Neural cell (in vitro differentiated cells): ENCODE measurements at regions not wholly inside any gene's neighbourhood (a gene's known extent, or its start where the extent isn't known, plus 50 kb on each side); places are given as distances from the start of the nearest gene placed in this dataset.

Source experiments
- H2AFZ ChIP-seq: fragments of 200-600, 300-800 bp; sonication (generic), shearing (Covaris generic); 2 replicates; pipeline ENCODE4 v1.6.0; 2014; ENCODE audit warnings: low read depth, mild to moderate bottlenecking, antibody characterized with exemption, low read length, moderate library complexity
- H3F3A ChIP-seq: fragments of 200-600 bp; shearing (Covaris generic); 2 replicates; pipeline ENCODE4 v1.6.1; 2016; ENCODE audit warnings: mild to moderate bottlenecking, moderate library complexity, mixed read lengths, antibody characterized with exemption, low read length; ENCODE audit not compliant: insufficient read depth, poor library complexity, severe bottlenecking
- H3K27ac ChIP-seq: fragments of 200-600, 300-800 bp; sonication (generic), shearing (Covaris generic); 2 replicates; pipeline ENCODE4 v1.5.1; 2014; ENCODE audit warnings: mild to moderate bottlenecking, low read length, moderate library complexity
- H3K27me3 ChIP-seq: fragments of 300-800, 200-600 bp; sonication (generic), shearing (Covaris generic); 2 replicates; pipeline ENCODE4 v1.6.0; 2014; ENCODE audit warnings: mild to moderate bottlenecking, low read depth, low read length, moderate library complexity; ENCODE audit not compliant: insufficient read depth
- H3K36me3 ChIP-seq: fragments of 300-800, 200-600 bp; sonication (generic), shearing (Covaris generic); 2 replicates; pipeline ENCODE4 v1.5.1; 2014; ENCODE audit warnings: mild to moderate bottlenecking, antibody characterized with exemption, low read length, moderate library complexity; ENCODE audit not compliant: insufficient read depth
- H3K4me2 ChIP-seq: fragments of 300-800, 200-600 bp; sonication (generic), shearing (Covaris generic); 2 replicates; pipeline ENCODE4 v1.6.0; 2014; ENCODE audit warnings: mild to moderate bottlenecking, low read length
- H3K4me3 ChIP-seq: fragments of 300-800, 200-600 bp; sonication (generic), shearing (Covaris generic); 2 replicates; pipeline ENCODE4 v1.5.1; 2014; ENCODE audit warnings: mild to moderate bottlenecking, low read length, moderate library complexity
- H3K79me2 ChIP-seq: fragments of 200-600 bp; shearing (Covaris generic); replicated peaks from 2 replicates; pipeline ENCODE4 v1.6.0; 2014; ENCODE audit warnings: mild to moderate bottlenecking, low read length, moderate library complexity; ENCODE audit not compliant: insufficient read depth
- H3K9ac ChIP-seq: fragments of 300-800, 200-600 bp; sonication (generic), shearing (Covaris generic); 2 replicates; pipeline ENCODE4 v1.6.1; 2016; ENCODE audit warnings: mild to moderate bottlenecking, low read length, mixed read lengths
- H3K9me2 ChIP-seq: fragments of 200-600 bp; shearing (Covaris generic); 2 replicates; pipeline ENCODE4 v1.6.1; 2016; ENCODE audit warnings: mild to moderate bottlenecking, low read length, mixed read lengths; ENCODE audit not compliant: insufficient read depth
- H3K9me3 ChIP-seq: fragments of 200-600, 300-800 bp; sonication (generic), shearing (Covaris generic); 2 replicates; pipeline ENCODE4 v1.6.1; 2016; ENCODE audit warnings: mild to moderate bottlenecking, mixed run types, low read length, moderate library complexity, mixed read lengths
- H4K20me1 ChIP-seq: fragments of 200-600 bp; shearing (Covaris generic); 2 replicates; pipeline ENCODE4 v1.6.1; 2016; ENCODE audit warnings: mild to moderate bottlenecking, mixed run types; ENCODE audit not compliant: insufficient read depth
- CTCF ChIP-seq: fragments of 450-650 bp; IDR thresholded peaks from 2 replicates; pipeline ENCODE4 v1.5.1; 2014; ENCODE audit warnings: antibody characterized with exemption, mild to moderate bottlenecking, moderate library complexity; ENCODE audit not compliant: poor library complexity, severe bottlenecking
- EP300 ChIP-seq: fragments of 450-650 bp; conservative IDR thresholded peaks from 2 replicates; pipeline ENCODE4 v1.6.1; 2014; ENCODE audit warnings: antibody characterized with exemption, mild to moderate bottlenecking, moderate library complexity; ENCODE audit not compliant: poor library complexity, severe bottlenecking
- EZH2 ChIP-seq: fragments of 200-600, 300-800 bp; shearing (Covaris generic), sonication (generic); IDR thresholded peaks from 2 replicates; pipeline ENCODE4 v1.6.1; 2014; ENCODE audit warnings: antibody characterized with exemption, low read length, borderline replicate concordance, mild to moderate bottlenecking; ENCODE audit not compliant: insufficient read depth, poor library complexity, severe bottlenecking
- MXI1 ChIP-seq: fragments of 450-650 bp; conservative IDR thresholded peaks from 2 replicates; pipeline ENCODE4 v1.6.1; 2014; ENCODE audit warnings: antibody characterized with exemption, mild to moderate bottlenecking; ENCODE audit not compliant: poor library complexity, severe bottlenecking
- POLR2AphosphoS5 ChIP-seq: IDR thresholded peaks from 2 replicates; pipeline ENCODE4 v1.6.1; 2012
- RAD21 ChIP-seq: fragments of 450-650 bp; conservative IDR thresholded peaks from 2 replicates; pipeline ENCODE4 v1.6.1; 2014; ENCODE audit warnings: antibody characterized with exemption, mild to moderate bottlenecking, moderate library complexity
- REST ChIP-seq: IDR thresholded peaks from 2 replicates; pipeline ENCODE4 v1.6.1; 2012; ENCODE audit warnings: borderline replicate concordance
- SMC3 ChIP-seq: fragments of 450-650 bp; conservative IDR thresholded peaks from 2 replicates; pipeline ENCODE4 v1.6.1; 2014; ENCODE audit warnings: antibody characterized with exemption, mild to moderate bottlenecking, moderate library complexity; ENCODE audit not compliant: poor library complexity
- TAF1 ChIP-seq: IDR thresholded peaks from 2 replicates; pipeline ENCODE4 v1.6.1; 2012; ENCODE audit warnings: low read depth

- Histone ChIP-seq H3K4me2 (no peak overlapping the region), H3F3A (no peaks in the 10 kb centered on the region), H3K4me3 (no peak overlapping the region), H4K20me1 (no peaks in the 10 kb centered on the region), H3K79me2 (no peaks in the 10 kb centered on the region), H2AFZ (no peak overlapping the region), H3K9ac (no peak overlapping the region), H3K36me3 (no peaks in the 10 kb centered on the region), H3K9me3 (no peaks in the 10 kb centered on the region), H3K27me3 (no peaks in the 10 kb centered on the region), H3K27ac (no peak overlapping the region), H3K9me2 (no peaks in the 10 kb centered on the region)
- no peak for TF ChIP-seq EZH2
- no peak for TF ChIP-seq REST
- TF ChIP-seq RAD21 = no peak
- TF ChIP-seq SMC3 = no peak
- TF ChIP-seq EP300 = no peak
- TF ChIP-seq POLR2AphosphoS5 = no peak
- no peak for TF ChIP-seq CTCF
These were observed 222.1 kb downstream of the TACR3 start for GRCh38 chr4:103497692-103498091.

- no peak overlapping the region for H3K27ac ChIP-seq
- H3K79me2 ChIP-seq = no peaks in the 10 kb centered on the region
- no peaks in the 10 kb centered on the region for H3K9me3 ChIP-seq
- no peaks in the 10 kb centered on the region for H3F3A ChIP-seq
- H3K9me2 ChIP-seq = no peaks in the 10 kb centered on the region
- no peaks in the 10 kb centered on the region for H3K27me3 ChIP-seq
- TF ChIP-seq POLR2AphosphoS5 = no peak
- no peak for TF ChIP-seq CTCF
- TF ChIP-seq EZH2 = no peak
- no peak for TF ChIP-seq REST
- TF ChIP-seq SMC3 = no peak
- no peak for TF ChIP-seq RAD21
- no peak for TF ChIP-seq MXI1
- no peak for TF ChIP-seq TAF1
- no peak for TF ChIP-seq EP300
- no peak overlapping the region for H3K4me2 ChIP-seq
- no peaks in the 10 kb centered on the region for H3K36me3 ChIP-seq
- no peak overlapping the region for H2AFZ ChIP-seq
- no peak overlapping the region for H3K4me3 ChIP-seq
- no peaks in the 10 kb centered on the region for H4K20me1 ChIP-seq
- H3K9ac ChIP-seq = no peak overlapping the region
These were observed 223.0 kb downstream of the TACR3 start for GRCh38 chr4:103496800-103497199.
